Body of pancreas (tissue), 4 donors: ENCODE measurements at regions not wholly inside any gene's neighbourhood (a gene's known extent, or its start where the extent isn't known, plus 50 kb on each side); places are given as distances from the start of the nearest gene placed in this dataset.

Experiments
- CTCF ChIP-seq, 7 experiments: fragments of 450-650 bp in 4 of 7; fragments of 200-600 bp in 3 of 7; sonication (generic) in 3 of 7; IDR thresholded peaks; one replicate each; pipeline ENCODE4 v1.5.1; 2016 to 2019; ENCODE audit warnings: antibody characterized with exemption in 7 of 7
- POLR2A ChIP-seq, 3 donors: fragments of 450-650 bp; IDR thresholded peaks; one replicate each; pipeline ENCODE4 v1.6.1; 2016; ENCODE audit warnings: antibody characterized with exemption in 3 of 3, mild to moderate bottlenecking in 2 of 3

GRCh38 chr2:194155431-194155830 lies 1501.6 kb upstream of the SLC39A10 start:
- TF ChIP-seq CTCF (IDR thresholded peaks at IDR 0.05) (no peak), POLR2A (IDR thresholded peaks at IDR 0.05) (no peak)
